ENCODE measurements at regions not wholly inside any gene's neighbourhood (a gene's known extent, or its start where the extent isn't known, plus 50 kb on each side); places are given as distances from the start of the nearest gene placed in this dataset.

GRCh38 chr21:27448960-27449359 lies 482.1 kb upstream of the ADAMTS5 start:
- no peak for DNase-seq

GRCh38 chr21:27447843-27448242 lies 481.0 kb upstream of the ADAMTS5 start:
- DNase-seq: no peak

- no peak for DNase-seq
These were observed 462.9 kb upstream of the ADAMTS5 start for GRCh38 chr21:27429710-27430341.

- no peak for DNase-seq
These were observed 459.3 kb upstream of the ADAMTS5 start for GRCh38 chr21:27426196-27426595.

- DNase-seq: no peak
These were observed 458.7 kb upstream of the ADAMTS5 start for GRCh38 chr21:27425574-27425973.

GRCh38 chr21:27425172-27425571 lies 458.3 kb upstream of the ADAMTS5 start:
- no peak for DNase-seq

GRCh38 chr21:27424601-27425000 lies 457.7 kb upstream of the ADAMTS5 start:
- DNase-seq: no peak

GRCh38 chr21:27423906-27424595 lies 457.2 kb upstream of the ADAMTS5 start:
- DNase-seq: no peak

- no peak for DNase-seq
These were observed 456.1 kb upstream of the ADAMTS5 start for GRCh38 chr21:27423038-27423437.

GRCh38 chr21:27422435-27422834 lies 455.5 kb upstream of the ADAMTS5 start:
- no peak for DNase-seq

GRCh38 chr21:27421654-27422053 lies 454.8 kb upstream of the ADAMTS5 start:
- DNase-seq: no peak

GRCh38 chr21:27419153-27419552 lies 452.3 kb upstream of the ADAMTS5 start:
- no peak for DNase-seq

- DNase-seq: no peak
These were observed 451.5 kb upstream of the ADAMTS5 start for GRCh38 chr21:27418346-27418745.

- DNase-seq: no peak
These were observed 445.6 kb upstream of the ADAMTS5 start for GRCh38 chr21:27412530-27412929.

GRCh38 chr21:27408826-27409225 lies 441.9 kb upstream of the ADAMTS5 start:
- DNase-seq: no peak

GRCh38 chr21:27407271-27407670 lies 440.4 kb upstream of the ADAMTS5 start:
- no peak for DNase-seq

- no peak for DNase-seq
These were observed 439.6 kb upstream of the ADAMTS5 start for GRCh38 chr21:27406300-27407009.

GRCh38 chr21:27403011-27403410 lies 436.1 kb upstream of the ADAMTS5 start:
- DNase-seq: no peak

- DNase-seq: no peak
These were observed 433.2 kb upstream of the ADAMTS5 start for GRCh38 chr21:27400045-27400444.

- no peak for DNase-seq
These were observed 430.7 kb upstream of the ADAMTS5 start for GRCh38 chr21:27397578-27397977.

- DNase-seq: no peak
These were observed 426.8 kb upstream of the ADAMTS5 start for GRCh38 chr21:27393726-27394125.

- DNase-seq: no peak
These were observed 425.1 kb upstream of the ADAMTS5 start for GRCh38 chr21:27391990-27392389.

GRCh38 chr21:27390384-27390783 lies 423.5 kb upstream of the ADAMTS5 start:
- DNase-seq: no peak

GRCh38 chr21:27388825-27389224 lies 421.9 kb upstream of the ADAMTS5 start:
- DNase-seq: no peak
